Transverse colon (tissue), 4 donors: ENCODE measurements at regions not wholly inside any gene's neighbourhood (a gene's known extent, or its start where the extent isn't known, plus 50 kb on each side); places are given as distances from the start of the nearest gene placed in this dataset.

Source experiments
- DNase-seq: peaks from one replicate; pipeline ENCODE4 v3.0.0-alpha.2; 2019
- H3K27ac ChIP-seq, 4 donors: fragments of 200-600 bp; sonication (generic); 2 replicates each; pipeline ENCODE4 v1.5.1; 2016 to 2018; ENCODE audit warnings: inconsistent platforms in 4 of 4
- H3K27me3 ChIP-seq: fragments of 200-600 bp; sonication (generic); 2 replicates; pipeline ENCODE4 v1.5.1; 2017; ENCODE audit warnings: inconsistent platforms
- H3K36me3 ChIP-seq, 4 donors: fragments of 200-600 bp; sonication (generic); 2 replicates each; pipeline ENCODE4 v1.5.1; 2017 to 2019; ENCODE audit warnings: inconsistent platforms in 4 of 4
- H3K4me1 ChIP-seq, 4 donors: fragments of 200-600 bp; sonication (generic); 2 replicates each; pipeline ENCODE4 v1.5.1; 2017 to 2020; ENCODE audit warnings: inconsistent platforms in 4 of 4
- H3K4me3 ChIP-seq, 4 donors: fragments of 200-600 bp; sonication (generic); 1 replicate in 1 of 4; 2 replicates in 3 of 4; pipeline versions ENCODE4 v1.5.1 to v1.6.1; 2017 to 2019; ENCODE audit warnings: inconsistent platforms in 4 of 4
- H3K9me3 ChIP-seq, 2 donors: fragments of 200-600 bp; sonication (generic); 2 replicates each; pipeline ENCODE4 v1.5.1; 2017 to 2019; ENCODE audit warnings: inconsistent platforms in 2 of 2
- EP300 ChIP-seq: sonication (generic); formaldehyde crosslinking; IDR thresholded peaks from one replicate; pipeline ENCODE4 v1.6.1; 2017; ENCODE audit warnings: antibody characterized with exemption, low read depth
- POLR2A ChIP-seq: fragments of 450-650 bp; IDR thresholded peaks from one replicate; pipeline ENCODE4 v1.6.1; 2016; ENCODE audit warnings: antibody characterized with exemption, mild to moderate bottlenecking, moderate library complexity
- POLR2AphosphoS5 ChIP-seq, 3 donors: sonication (generic); formaldehyde crosslinking; IDR thresholded peaks; one replicate each; pipeline ENCODE4 v1.6.1; 2016; ENCODE audit warnings: antibody characterized with exemption in 3 of 3
- WGBS, 2 donors: methylation state at CpG; one replicate each; pipeline ENCODE4 v1.1.5; 2018; ENCODE audit warnings: low coverage in 1 of 2; 5-methylcytosine and 5-hydroxymethylcytosine counted together
- in situ Hi-C, 4 donors: fragments of 200-750 bp; cut with MboI; loops; one replicate each; pipeline versions ENCODE4 v1.15.0 to v1.15.1; 2017; ENCODE audit warnings: low sequenced_read_pairs in 3 of 4, low pct_ligation_motif_present in 1 of 4, low pct_unique_long_range_greater_than_20kb in 1 of 4
- intact Hi-C: fragments of 100-400 bp; cut with DNase I; formaldehyde crosslinking; loops from one replicate; pipeline ENCODE4 v1.15.1; 2023; ENCODE audit warnings: low total_unique reads
- TF ChIP-seq, protein P1 (sequence below), 5 experiments: fragments of 200-600 bp in 3 of 5; fragments of 450-650 bp in 2 of 5; sonication (generic) in 3 of 5; IDR thresholded peaks; 1 replicate in 2 of 5; 2 replicates in 3 of 5; pipeline ENCODE4 v1.5.1; 2016 to 2017; ENCODE audit warnings: antibody characterized with exemption in 5 of 5, inconsistent platforms in 3 of 5, mild to moderate bottlenecking in 2 of 5, moderate library complexity in 1 of 5

DNA sequence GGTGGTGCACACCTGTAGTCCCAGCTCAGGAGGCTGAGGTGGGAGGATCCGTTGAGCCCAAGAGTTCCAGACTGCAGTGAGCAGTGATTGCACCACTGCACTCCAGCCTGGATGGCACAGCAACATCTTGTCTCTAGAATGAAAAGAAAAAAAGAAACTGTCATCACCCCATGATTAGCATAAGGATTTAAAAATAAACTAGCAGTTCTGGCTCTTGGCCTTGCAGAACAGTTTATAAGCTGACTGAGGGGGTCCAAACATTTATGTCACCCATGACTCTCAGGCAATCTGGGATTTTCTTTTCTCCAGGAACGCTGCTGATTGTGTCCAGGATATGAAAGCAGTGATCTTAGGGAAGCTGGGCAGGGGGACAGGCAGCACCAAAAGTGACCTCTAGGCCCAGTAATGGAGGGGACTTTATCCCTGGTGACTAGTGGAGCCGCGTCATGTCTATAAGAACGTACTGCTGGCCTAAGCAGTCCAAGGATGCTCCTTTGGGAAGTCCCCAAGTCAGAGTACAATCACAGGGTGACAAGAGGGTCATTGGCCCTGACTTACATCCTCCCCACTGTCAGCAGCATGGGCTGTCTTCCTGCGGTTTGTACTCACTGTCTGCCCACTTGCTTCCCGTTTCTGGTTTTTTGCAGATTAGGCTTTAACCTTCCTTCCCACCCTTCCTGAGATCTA is 177.4 kb downstream of the ARHGAP12 start:
- Histone ChIP-seq H3K27ac (peak overlapping the region in 2 of 4 donors; percentile 11 to 40), H3K36me3 (no peaks in the 10 kb centered on the region), H3K4me3 (no peak overlapping the region), H3K27me3 (no peaks in the 10 kb centered on the region), H3K4me1 (peaks cover 12 to 28% (median 19%) of the 10 kb centered on the region in 4 donors), H3K9me3 (no peaks in the 10 kb centered on the region)
- no peak for TF ChIP-seq POLR2A
- TF ChIP-seq POLR2AphosphoS5 (IDR thresholded peaks at IDR 0.05): no peak
- TF ChIP-seq, protein P1, sequence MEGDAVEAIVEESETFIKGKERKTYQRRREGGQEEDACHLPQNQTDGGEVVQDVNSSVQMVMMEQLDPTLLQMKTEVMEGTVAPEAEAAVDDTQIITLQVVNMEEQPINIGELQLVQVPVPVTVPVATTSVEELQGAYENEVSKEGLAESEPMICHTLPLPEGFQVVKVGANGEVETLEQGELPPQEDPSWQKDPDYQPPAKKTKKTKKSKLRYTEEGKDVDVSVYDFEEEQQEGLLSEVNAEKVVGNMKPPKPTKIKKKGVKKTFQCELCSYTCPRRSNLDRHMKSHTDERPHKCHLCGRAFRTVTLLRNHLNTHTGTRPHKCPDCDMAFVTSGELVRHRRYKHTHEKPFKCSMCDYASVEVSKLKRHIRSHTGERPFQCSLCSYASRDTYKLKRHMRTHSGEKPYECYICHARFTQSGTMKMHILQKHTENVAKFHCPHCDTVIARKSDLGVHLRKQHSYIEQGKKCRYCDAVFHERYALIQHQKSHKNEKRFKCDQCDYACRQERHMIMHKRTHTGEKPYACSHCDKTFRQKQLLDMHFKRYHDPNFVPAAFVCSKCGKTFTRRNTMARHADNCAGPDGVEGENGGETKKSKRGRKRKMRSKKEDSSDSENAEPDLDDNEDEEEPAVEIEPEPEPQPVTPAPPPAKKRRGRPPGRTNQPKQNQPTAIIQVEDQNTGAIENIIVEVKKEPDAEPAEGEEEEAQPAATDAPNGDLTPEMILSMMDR (IDR thresholded peaks at IDR 0.05): no peak
- no peak for TF ChIP-seq EP300
- WGBS, 2 donors: 72% methylated on average over 7 of the region's 7 CpGs; no CpG with 5 or more reads in 1 of the 2 donors
- in situ Hi-C loops: loop anchor here in 2 of 4 donors (25.0 kb wide), 2 partner anchors 614 to 964 kb away; no protein-coding TSS in a partner anchor
- intact Hi-C loops: no loop called here
- DNase-seq: no peak

DNA sequence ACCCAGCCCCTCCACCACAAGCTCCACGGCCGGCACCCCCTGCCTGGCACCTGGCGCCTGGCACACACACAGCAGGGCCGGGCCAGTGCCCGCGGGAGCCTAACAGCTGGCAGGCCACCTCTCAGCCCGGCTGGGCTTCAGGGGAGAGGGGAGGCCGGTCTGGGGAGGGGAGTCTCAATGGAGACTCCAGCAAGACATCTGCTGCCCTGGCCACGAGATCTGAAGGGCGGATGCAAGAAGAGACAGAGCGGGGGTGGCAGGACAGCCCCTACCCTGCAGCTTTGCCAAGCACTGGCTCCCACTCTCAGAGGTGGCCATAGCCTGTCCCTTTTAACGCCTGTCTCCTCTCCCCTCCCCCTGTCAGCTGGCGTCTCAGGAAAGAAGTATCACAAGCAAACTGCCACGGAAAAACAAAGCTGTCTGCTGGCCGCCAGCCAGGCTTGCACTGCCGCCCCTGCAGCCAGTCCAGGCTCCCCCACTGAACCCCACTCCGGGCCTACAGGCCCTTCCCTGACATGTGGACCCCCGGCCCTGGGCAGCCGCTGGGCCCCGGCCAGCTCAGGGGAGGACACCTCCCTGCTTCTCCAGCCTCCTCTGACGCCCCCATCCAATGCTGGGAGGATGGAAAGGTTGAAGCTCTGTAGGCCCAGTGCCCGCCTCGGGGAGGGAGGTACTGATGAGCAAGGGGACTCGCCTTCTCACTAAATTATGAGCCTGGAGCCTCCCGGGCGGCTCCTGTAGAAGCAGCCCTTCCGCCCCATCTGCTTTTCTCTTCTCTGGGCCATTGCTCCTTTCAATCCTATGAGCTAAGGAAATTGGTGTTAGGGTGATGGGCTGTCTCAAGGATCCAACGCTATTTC is 178.4 kb downstream of the ARHGAP12 start:
- no peak for TF ChIP-seq POLR2A
- TF ChIP-seq, protein P1 (IDR thresholded peaks at IDR 0.05): no peak
- TF ChIP-seq POLR2AphosphoS5 (IDR thresholded peaks at IDR 0.05): no peak
- TF ChIP-seq EP300: no peak
- peak overlapping the region; percentile 30 to 44 (median 40) for H3K27ac ChIP-seq
- intact Hi-C loops: no loop called here

DNA sequence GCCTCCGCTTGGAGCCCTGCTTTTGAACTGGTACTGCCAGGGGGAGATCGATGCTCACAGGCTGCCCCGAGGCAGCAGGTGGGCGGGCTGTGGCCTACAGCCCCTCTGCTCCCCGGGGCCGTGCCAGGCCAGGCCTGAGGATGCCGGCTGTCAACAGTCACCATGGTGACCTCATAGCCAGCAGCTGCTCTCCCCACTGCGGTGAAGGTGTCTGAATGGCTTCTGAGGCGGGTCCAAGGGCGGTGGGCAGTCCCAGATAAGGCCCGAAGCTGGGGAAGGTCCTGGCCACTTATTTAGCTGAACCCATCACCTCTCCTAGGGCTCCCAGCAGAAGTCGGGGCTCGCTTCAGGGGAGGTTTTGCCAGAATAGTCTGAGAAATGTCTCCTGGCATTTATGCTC is 179.3 kb downstream of the ARHGAP12 start:
- H3K36me3 ChIP-seq: no peaks in the 10 kb centered on the region
- TF ChIP-seq, protein P1 (IDR thresholded peaks at IDR 0.05): no peak
- TF ChIP-seq POLR2AphosphoS5 (IDR thresholded peaks at IDR 0.05): no peak
- no peak for TF ChIP-seq EP300
- no peak for TF ChIP-seq POLR2A
- in situ Hi-C loops (no loop called here), intact Hi-C loops (no loop called here)
- H3K9me3 ChIP-seq: no peaks in the 10 kb centered on the region
- H3K27ac ChIP-seq: peak overlapping the region in 1 of 4 donors; percentile 30
- H3K27me3 ChIP-seq: no peaks in the 10 kb centered on the region
- 77 to 100% methylated on average over 1 to 13 of the region's 13 CpGs for WGBS, 2 donors
- no peak overlapping the region for H3K4me3 ChIP-seq
- no peak for DNase-seq
- peaks cover 12 to 21% (median 15%) of the 10 kb centered on the region in 4 donors for H3K4me1 ChIP-seq

More for the DNA sequence above, 178.4 kb downstream of the ARHGAP12 start:
- in situ Hi-C loops: loop anchor here in 2 of 4 donors (25.0 kb wide), 2 partner anchors 613 to 963 kb away; no protein-coding TSS in a partner anchor
- Histone ChIP-seq H3K36me3 (no peaks in the 10 kb centered on the region), H3K4me3 (no peak overlapping the region), H3K4me1 (peaks cover 12 to 28% (median 18%) of the 10 kb centered on the region in 4 donors), H3K27me3 (no peaks in the 10 kb centered on the region), H3K9me3 (no peaks in the 10 kb centered on the region)
- DNase-seq: peak; percentile 32
- WGBS, 2 donors: 39 to 63% methylated on average over 2 to 24 of the region's 28 CpGs
